GM18867 (cell line): ENCODE measurements at regions not wholly inside any gene's neighbourhood (a gene's known extent, or its start where the extent isn't known, plus 50 kb on each side); places are given as distances from the start of the nearest gene placed in this dataset.

Experiments used
- ATAC-seq: cut with Tn5 transposase; IDR thresholded peaks from one replicate; pipeline ENCODE4 v1.9.1; 2021; ENCODE audit warnings: mild to moderate bottlenecking, moderate library complexity; ENCODE audit not compliant: unreplicated experiment

- ATAC-seq: no peak
Observed at GRCh38 chr15:85974742-85975141, 104.9 kb upstream of the AGBL1 start.

GRCh38 chr15:85976102-85976501 lies 103.6 kb upstream of the AGBL1 start:
- ATAC-seq: no peak

- no peak for ATAC-seq
Observed at GRCh38 chr15:85976986-85977385, 102.7 kb upstream of the AGBL1 start.

- no peak for ATAC-seq
Observed at GRCh38 chr15:85977586-85977985, 102.1 kb upstream of the AGBL1 start.

GRCh38 chr15:85979929-85980328 lies 99.7 kb upstream of the AGBL1 start:
- ATAC-seq: no peak

GRCh38 chr15:85980946-85981345 lies 98.7 kb upstream of the AGBL1 start:
- ATAC-seq: no peak

- no peak for ATAC-seq
Observed at GRCh38 chr15:85984241-85984640, 95.4 kb upstream of the AGBL1 start.

GRCh38 chr15:85986116-85986515 lies 93.6 kb upstream of the AGBL1 start:
- ATAC-seq: no peak

- ATAC-seq: no peak
Observed at GRCh38 chr15:85986741-85987140, 92.9 kb upstream of the AGBL1 start.

GRCh38 chr15:85988741-85989140 lies 90.9 kb upstream of the AGBL1 start:
- no peak for ATAC-seq

GRCh38 chr15:85992224-85992623 lies 87.4 kb upstream of the AGBL1 start:
- ATAC-seq: no peak

GRCh38 chr15:85993116-85993515 lies 86.6 kb upstream of the AGBL1 start:
- no peak for ATAC-seq

GRCh38 chr15:85997618-85998017 lies 82.1 kb upstream of the AGBL1 start:
- no peak for ATAC-seq

GRCh38 chr15:85999658-86000057 lies 80.0 kb upstream of the AGBL1 start:
- no peak for ATAC-seq

- no peak for ATAC-seq
Observed at GRCh38 chr15:86001200-86001599, 78.5 kb upstream of the AGBL1 start.

- ATAC-seq: no peak
Observed at GRCh38 chr15:86002444-86002843, 77.2 kb upstream of the AGBL1 start.

- ATAC-seq: no peak
Observed at GRCh38 chr15:86004061-86004460, 75.6 kb upstream of the AGBL1 start.

- ATAC-seq: no peak
Observed at GRCh38 chr15:86006546-86006945, 73.1 kb upstream of the AGBL1 start.

- no peak for ATAC-seq
Observed at GRCh38 chr15:86009727-86010126, 69.9 kb upstream of the AGBL1 start.

GRCh38 chr15:86010398-86010797 lies 69.3 kb upstream of the AGBL1 start:
- ATAC-seq: no peak

- no peak for ATAC-seq
Observed at GRCh38 chr15:86010891-86011290, 68.8 kb upstream of the AGBL1 start.

GRCh38 chr15:86014016-86014415 lies 65.7 kb upstream of the AGBL1 start:
- no peak for ATAC-seq

GRCh38 chr15:86016750-86017149 lies 62.9 kb upstream of the AGBL1 start:
- ATAC-seq: no peak

- no peak for ATAC-seq
Observed at GRCh38 chr15:86018679-86019078, 61.0 kb upstream of the AGBL1 start.
